HEK293T (cell line): ENCODE measurements at regions not wholly inside any gene's neighbourhood (a gene's known extent, or its start where the extent isn't known, plus 50 kb on each side); places are given as distances from the start of the nearest gene placed in this dataset.

Experiments
- BHLHE40 ChIP-seq: fragments of 450-650 bp; IDR thresholded peaks from 2 replicates; pipeline ENCODE4 v1.6.1; 2016; ENCODE audit warnings: mild to moderate bottlenecking, moderate library complexity, borderline replicate concordance
- ELF4 ChIP-seq: fragments of 450-650 bp; IDR thresholded peaks from 2 replicates; pipeline ENCODE4 v1.6.1; 2017; ENCODE audit warnings: antibody characterized with exemption
- FOXA1 ChIP-seq: fragments of 450-650 bp; IDR thresholded peaks from 2 replicates; pipeline ENCODE4 v1.6.1; 2016; ENCODE audit warnings: mild to moderate bottlenecking
- FOXK2 ChIP-seq: fragments of 450-650 bp; IDR thresholded peaks from 2 replicates; pipeline ENCODE4 v1.6.1; 2016; ENCODE audit warnings: mild to moderate bottlenecking
- FOXM1 ChIP-seq: fragments of 450-650 bp; IDR thresholded peaks from 2 replicates; pipeline ENCODE4 v1.6.1; 2017; ENCODE audit warnings: mild to moderate bottlenecking, borderline replicate concordance
- L3MBTL2 ChIP-seq: fragments of 450-650 bp; conservative IDR thresholded peaks from 2 replicates; pipeline ENCODE4 v1.6.1; 2016; ENCODE audit warnings: mild to moderate bottlenecking
- NFRKB ChIP-seq: fragments of 450-650 bp; IDR thresholded peaks from 2 replicates; pipeline ENCODE4 v1.6.1; 2016; ENCODE audit warnings: mild to moderate bottlenecking, moderate library complexity
- PKNOX1 ChIP-seq: fragments of 450-650 bp; IDR thresholded peaks from 2 replicates; pipeline ENCODE4 v1.6.1; 2016
- SP1 ChIP-seq: fragments of 450-650 bp; IDR thresholded peaks from 2 replicates; pipeline ENCODE4 v1.6.1; 2017
- SUZ12 ChIP-seq: fragments of 450-650 bp; IDR thresholded peaks from 2 replicates; pipeline ENCODE4 v1.6.1; 2016; ENCODE audit warnings: mild to moderate bottlenecking
- TARDBP ChIP-seq: fragments of 450-650 bp; IDR thresholded peaks from 2 replicates; pipeline ENCODE4 v1.6.1; 2016
- ZNF384 ChIP-seq: fragments of 450-650 bp; IDR thresholded peaks from 2 replicates; pipeline ENCODE4 v1.6.1; 2016

GRCh38 chr20:59421920-59422637 lies 121.7 kb downstream of the EDN3 start:
- TF ChIP-seq FOXM1 (no peak), BHLHE40 (no peak), ELF4 (no peak), ZNF384 (no peak), L3MBTL2 (no peak), SP1 (no peak), NFRKB (no peak), FOXK2 (no peak), PKNOX1 (no peak), FOXA1 (no peak), SUZ12 (no peak), TARDBP (no peak)
